ENCODE measurements at regions not wholly inside any gene's neighbourhood (a gene's known extent, or its start where the extent isn't known, plus 50 kb on each side); places are given as distances from the start of the nearest gene placed in this dataset.

- no peak for DNase-seq (ENCODE audit: low read depth in 3 of 3)
Observed at GRCh38 chr9:96038271-96038670, 162.8 kb downstream of the ERCC6L2 start.

GRCh38 chr9:96034553-96035122 is 159.1 kb downstream of the ERCC6L2 start:
- DNase-seq (ENCODE audit: low read depth in 3 of 3), result no peak

- DNase-seq (ENCODE audit: low read depth in 3 of 3), result no peak
Observed at GRCh38 chr9:96033896-96034295, 158.4 kb downstream of the ERCC6L2 start.

GRCh38 chr9:96031916-96032534 is 156.5 kb downstream of the ERCC6L2 start:
- DNase-seq (ENCODE audit: low read depth in 3 of 3), result no peak

- no peak for DNase-seq (ENCODE audit: low read depth in 3 of 3)
Observed at GRCh38 chr9:96031366-96031824, 155.9 kb downstream of the ERCC6L2 start.

- DNase-seq (ENCODE audit: low read depth in 3 of 3), result no peak
Observed at GRCh38 chr9:96029722-96030530, 154.4 kb downstream of the ERCC6L2 start.

GRCh38 chr9:96027251-96028131 is 152.0 kb downstream of the ERCC6L2 start:
- DNase-seq (ENCODE audit: low read depth in 3 of 3), result no peak

GRCh38 chr9:96026655-96027213 is 151.2 kb downstream of the ERCC6L2 start:
- no peak for DNase-seq (ENCODE audit: low read depth in 3 of 3)

GRCh38 chr9:96025995-96026602 is 150.6 kb downstream of the ERCC6L2 start:
- DNase-seq (ENCODE audit: low read depth in 3 of 3), result no peak

- DNase-seq (ENCODE audit: low read depth in 3 of 3), result no peak
Observed at GRCh38 chr9:96023486-96023885, 148.0 kb downstream of the ERCC6L2 start.

GRCh38 chr9:96022445-96023051 is 147.1 kb downstream of the ERCC6L2 start:
- DNase-seq (ENCODE audit: low read depth in 3 of 3), result no peak

- DNase-seq (ENCODE audit: low read depth in 3 of 3), result no peak
Observed at GRCh38 chr9:96021551-96022444, 146.3 kb downstream of the ERCC6L2 start.

- no peak for DNase-seq (ENCODE audit: low read depth in 3 of 3)
Observed at GRCh38 chr9:96020792-96021550, 145.5 kb downstream of the ERCC6L2 start.

- no peak for DNase-seq (ENCODE audit: low read depth in 3 of 3)
Observed at GRCh38 chr9:96020300-96020791, 144.9 kb downstream of the ERCC6L2 start.

All from stimulated activated CD4-positive, alpha-beta T cell treated with anti-CD3 and anti-CD28 coated beads, TNF-alpha, amount 100 ng/mL, for 4 hours (primary cell).